ENCODE measurements at regions not wholly inside any gene's neighbourhood (a gene's known extent, or its start where the extent isn't known, plus 50 kb on each side); places are given as distances from the start of the nearest gene placed in this dataset.
"Not testable (repeated sequence)": the region's sequence is repeated elsewhere in the genome, so short reads cannot be mapped to it uniquely, and the experiment has no call there.

- DNase-seq, result no peak
Observed at GRCh38 chrX:121172703-121173102, 125.3 kb downstream of the GLUD2 start.

GRCh38 chrX:121179972-121180371 lies 132.6 kb downstream of the GLUD2 start:
- DNase-seq, result no peak

GRCh38 chrX:121191779-121192178 lies 144.4 kb downstream of the GLUD2 start:
- DNase-seq, result no peak

GRCh38 chrX:121195719-121196118 lies 148.3 kb downstream of the GLUD2 start:
- DNase-seq, result no peak

- not testable (repeated sequence) for DNase-seq
Observed at GRCh38 chrX:121196872-121197444, 149.5 kb downstream of the GLUD2 start.

- no peak for DNase-seq
Observed at GRCh38 chrX:121208563-121208962, 161.2 kb downstream of the GLUD2 start.

GRCh38 chrX:121216641-121217374 lies 169.4 kb downstream of the GLUD2 start:
- DNase-seq, result no peak

GRCh38 chrX:121221322-121221977 lies 174.0 kb downstream of the GLUD2 start:
- DNase-seq, result no peak

GRCh38 chrX:121227888-121228287 lies 180.5 kb downstream of the GLUD2 start:
- DNase-seq, result no peak

GRCh38 chrX:121231566-121232358 lies 184.4 kb downstream of the GLUD2 start:
- DNase-seq, result no peak

GRCh38 chrX:121236040-121236439 lies 188.6 kb downstream of the GLUD2 start:
- no peak for DNase-seq

GRCh38 chrX:121238093-121238492 lies 190.7 kb downstream of the GLUD2 start:
- no peak for DNase-seq

- no peak for DNase-seq
Observed at GRCh38 chrX:121244511-121244910, 197.1 kb downstream of the GLUD2 start.

GRCh38 chrX:121245763-121246162 lies 198.4 kb downstream of the GLUD2 start:
- no peak for DNase-seq

GRCh38 chrX:121254336-121254735 lies 206.9 kb downstream of the GLUD2 start:
- DNase-seq, result no peak

- DNase-seq, result no peak
Observed at GRCh38 chrX:121256647-121257046, 209.2 kb downstream of the GLUD2 start.

GRCh38 chrX:121258545-121258944 lies 211.1 kb downstream of the GLUD2 start:
- DNase-seq, result no peak

GRCh38 chrX:121259170-121259569 lies 211.8 kb downstream of the GLUD2 start:
- DNase-seq, result no peak

GRCh38 chrX:121260596-121261240 lies 213.3 kb downstream of the GLUD2 start:
- DNase-seq, result no peak

- no peak for DNase-seq
Observed at GRCh38 chrX:121283921-121284320, 236.5 kb downstream of the GLUD2 start.

- DNase-seq, result no peak
Observed at GRCh38 chrX:121298499-121298898, 251.1 kb downstream of the GLUD2 start.

- DNase-seq, result no peak
Observed at GRCh38 chrX:121301356-121301755, 253.9 kb downstream of the GLUD2 start.

GRCh38 chrX:121301822-121302221 lies 254.4 kb downstream of the GLUD2 start:
- no peak for DNase-seq

Measured in stimulated activated CD4-positive, alpha-beta T cell treated with anti-CD3 and anti-CD28 coated beads, Interleukin-12 subunit alpha, Interleukin-12 subunit beta, amount 100 ng/mL, for 4 hours (primary cell).